Fibroblast of villous mesenchyme (primary cell): ENCODE measurements at regions not wholly inside any gene's neighbourhood (a gene's known extent, or its start where the extent isn't known, plus 50 kb on each side); places are given as distances from the start of the nearest gene placed in this dataset.

Experiments
- DNase-seq: peaks from one replicate; pipeline ENCODE4 v3.0.0-alpha.2; 2010; ENCODE audit warnings: low read depth
- H3K4me3 ChIP-seq: 2 replicates; pipeline ENCODE4 v1.5.1; 2011; ENCODE audit warnings: low read depth, mild to moderate bottlenecking, low read length
- CTCF ChIP-seq: IDR thresholded peaks from 2 replicates; pipeline ENCODE4 v1.5.1; 2012; ENCODE audit warnings: low read depth, mild to moderate bottlenecking, low read length; ENCODE audit not compliant: insufficient read depth

GRCh38 chr7:18202315-18203045, 174.8 kb upstream of the PRPS1L1 start:
- no peak for TF ChIP-seq CTCF
- DNase-seq: no peak
- H3K4me3 ChIP-seq: no peak overlapping the region

GRCh38 chr7:18206331-18206730, 178.7 kb upstream of the PRPS1L1 start:
- TF ChIP-seq CTCF: no peak
- DNase-seq: no peak
- H3K4me3 ChIP-seq: no peak overlapping the region

- no peak for TF ChIP-seq CTCF
- DNase-seq: no peak
- no peak overlapping the region for H3K4me3 ChIP-seq
Measured at GRCh38 chr7:18208921-18209320, 181.3 kb upstream of the PRPS1L1 start.

- DNase-seq: no peak
- no peak for TF ChIP-seq CTCF
Measured at GRCh38 chr7:18210377-18210776, 182.7 kb upstream of the PRPS1L1 start.

GRCh38 chr7:18210788-18211187, 183.1 kb upstream of the PRPS1L1 start:
- no peak for DNase-seq
- no peak overlapping the region for H3K4me3 ChIP-seq
- TF ChIP-seq CTCF: no peak

More at GRCh38 chr7:18210377-18210776, 182.7 kb upstream of the PRPS1L1 start:
- H3K4me3 ChIP-seq: no peak overlapping the region

- no peak overlapping the region for H3K4me3 ChIP-seq
- peak; percentile 2 for DNase-seq
- TF ChIP-seq CTCF: no peak
Measured at GRCh38 chr7:18212308-18212707, 184.7 kb upstream of the PRPS1L1 start.

GRCh38 chr7:18212758-18213157, 185.1 kb upstream of the PRPS1L1 start:
- DNase-seq: peak; percentile 46
- no peak for TF ChIP-seq CTCF

More at GRCh38 chr7:18212758-18213157, 185.1 kb upstream of the PRPS1L1 start:
- no peak overlapping the region for H3K4me3 ChIP-seq
